ENCODE measurements at regions not wholly inside any gene's neighbourhood (a gene's known extent, or its start where the extent isn't known, plus 50 kb on each side); places are given as distances from the start of the nearest gene placed in this dataset.

GRCh38 chr13:99797691-99798090 is 173.9 kb downstream of the ZIC5 start:
- no peak for TF ChIP-seq POLR2A (IDR thresholded peaks at IDR 0.05; ENCODE audit: low read depth, low read length)
- TF ChIP-seq TAF1 (IDR thresholded peaks at IDR 0.05; ENCODE audit: low read depth, low read length), result no peak
- no peak for TF ChIP-seq POLR2AphosphoS5 (IDR thresholded peaks at IDR 0.05; ENCODE audit: low read depth, low read length)
